HG02588 (cell line): ENCODE measurements at regions not wholly inside any gene's neighbourhood (a gene's known extent, or its start where the extent isn't known, plus 50 kb on each side); places are given as distances from the start of the nearest gene placed in this dataset.

ENCODE experiments used
- ATAC-seq: cut with Tn5 transposase; IDR thresholded peaks from one replicate; pipeline ENCODE4 v1.9.1; 2021; ENCODE audit warnings: mild to moderate bottlenecking, moderate library complexity; ENCODE audit not compliant: unreplicated experiment

DNA sequence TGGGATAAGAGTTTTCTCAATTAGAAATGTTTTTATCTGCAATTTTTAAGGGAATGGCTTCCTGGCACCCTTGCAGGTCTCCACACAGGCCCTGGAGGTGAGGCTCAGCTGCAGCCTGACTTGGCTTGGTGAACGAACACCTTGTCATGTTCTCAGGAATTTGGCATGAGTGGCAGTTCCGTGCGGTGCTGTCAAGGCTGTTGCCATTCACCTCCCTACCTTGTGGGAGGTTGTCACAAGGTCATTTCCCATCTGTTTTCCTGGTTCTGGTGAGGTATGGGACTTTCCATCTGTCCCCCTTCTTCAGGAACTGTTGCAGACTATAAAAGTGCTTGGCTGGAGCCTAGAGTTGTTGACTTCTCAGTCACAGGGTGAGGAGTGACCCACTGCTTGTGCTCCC lies 82.9 kb downstream of the ELOVL4 start:
- ATAC-seq = no peak

DNA sequence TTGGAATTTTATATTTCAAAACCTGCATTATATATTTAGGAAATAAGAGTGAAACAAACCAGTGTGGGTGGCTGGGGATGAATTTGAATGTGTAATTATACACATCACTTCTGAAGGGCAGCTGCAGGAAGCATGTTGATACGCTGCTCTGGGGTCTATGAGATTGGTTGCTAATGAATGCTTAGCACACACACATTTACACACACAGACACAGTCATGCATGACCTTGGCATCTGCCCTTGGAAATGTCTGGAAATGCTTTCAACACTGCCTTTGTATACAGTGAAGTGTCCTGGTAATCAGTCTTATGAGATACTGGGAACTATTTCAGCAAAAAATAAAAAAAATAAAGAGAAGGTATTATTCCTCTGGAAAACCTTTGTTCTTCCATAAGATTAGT lies 83.4 kb downstream of the ELOVL4 start:
- no peak for ATAC-seq

DNA sequence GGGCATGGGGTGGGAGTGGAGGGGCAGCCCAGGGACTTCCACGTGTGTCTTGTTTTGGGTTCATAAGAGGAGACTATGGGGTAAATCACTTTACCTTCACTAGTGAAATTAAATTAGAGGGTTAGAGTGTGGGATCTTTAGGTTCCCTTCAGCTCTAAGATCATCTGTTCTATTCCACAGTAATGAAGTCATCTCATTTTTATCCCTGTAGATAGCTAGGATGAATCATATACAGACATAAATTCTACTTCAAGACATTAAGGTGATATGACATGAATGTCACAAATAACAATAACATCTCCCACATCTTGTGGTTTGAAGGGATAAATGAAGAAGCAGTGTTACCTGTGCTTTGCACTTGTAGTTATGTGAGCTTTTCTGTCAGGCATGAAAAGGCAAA lies 83.8 kb downstream of the ELOVL4 start:
- no peak for ATAC-seq

DNA sequence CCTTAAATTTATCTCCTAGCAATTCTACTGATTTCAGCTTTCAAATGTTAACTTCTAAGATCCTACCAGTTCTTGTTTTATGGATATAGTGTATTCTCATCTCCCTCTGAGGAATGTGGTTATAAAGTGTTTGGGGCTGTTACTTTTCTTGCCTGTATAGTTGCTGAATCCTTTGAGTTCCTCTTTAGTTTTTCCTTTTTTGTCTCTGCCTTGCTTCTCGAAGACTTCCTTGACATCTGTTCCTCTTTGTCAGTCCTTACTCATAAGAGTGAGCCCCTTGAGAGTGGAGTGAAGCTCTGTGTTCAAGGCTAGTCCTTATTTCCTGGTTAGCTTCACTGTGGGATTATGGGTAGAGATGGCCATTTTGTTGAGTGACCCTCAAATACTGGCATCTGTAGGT lies 84.6 kb downstream of the ELOVL4 start:
- no peak for ATAC-seq

DNA sequence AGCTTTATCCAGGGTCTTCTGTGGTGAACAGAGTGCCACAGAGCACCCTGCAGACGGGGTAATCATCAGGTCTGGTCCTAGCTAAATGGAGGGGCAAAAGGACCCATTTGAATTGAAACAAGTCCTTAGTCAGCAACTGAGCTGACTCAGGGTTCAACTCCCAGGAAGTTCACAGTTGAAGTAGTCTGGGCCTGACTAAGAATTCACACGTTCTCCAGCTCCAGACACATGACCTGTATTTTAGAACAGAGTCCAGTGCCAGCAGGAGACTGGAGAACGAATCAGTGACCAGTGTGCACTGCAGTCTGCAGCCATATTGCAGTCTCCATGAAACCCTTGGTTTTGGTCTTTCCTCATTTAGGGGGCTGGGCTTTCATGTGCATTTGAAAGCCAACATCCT lies 85.2 kb downstream of the ELOVL4 start:
- ATAC-seq = no peak

DNA sequence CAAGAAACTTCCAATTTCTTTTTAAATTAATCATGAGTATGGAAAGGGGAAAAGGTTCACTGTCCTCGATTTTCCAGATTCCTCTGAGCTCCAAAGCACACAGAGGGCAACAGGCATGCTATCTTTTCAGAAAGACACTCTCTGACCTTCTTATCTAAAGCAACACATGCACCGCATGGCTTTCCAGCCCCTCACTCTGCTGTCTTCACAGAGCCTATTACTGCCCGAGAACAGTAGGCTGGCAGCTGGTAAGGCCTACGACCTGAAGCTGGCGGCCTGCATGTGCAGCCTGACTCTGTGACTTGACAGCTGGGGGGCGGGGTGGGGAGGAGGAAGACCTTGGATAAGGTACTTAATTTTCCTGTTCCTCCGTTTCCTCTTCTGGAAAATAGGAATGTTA lies 86.3 kb downstream of the ELOVL4 start:
- no peak for ATAC-seq

DNA sequence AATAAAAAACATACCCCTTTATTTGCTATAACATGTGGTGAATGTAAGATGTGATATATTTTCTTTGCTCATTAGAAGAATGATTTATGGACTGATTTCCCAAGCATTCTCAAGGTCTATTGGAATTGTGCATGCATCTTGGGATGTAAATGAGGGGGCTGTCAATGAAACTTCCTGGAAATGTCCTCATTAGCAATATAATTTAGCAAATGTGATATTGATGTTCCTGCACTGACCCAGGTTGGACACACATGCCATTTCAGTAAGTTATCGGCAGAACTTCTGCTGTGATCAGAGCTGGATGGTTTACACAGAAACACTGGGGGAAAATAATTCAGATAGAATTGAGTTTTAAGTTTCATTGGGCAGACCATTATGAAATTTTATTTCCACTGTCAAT lies 99.9 kb downstream of the ELOVL4 start:
- ATAC-seq = no peak

DNA sequence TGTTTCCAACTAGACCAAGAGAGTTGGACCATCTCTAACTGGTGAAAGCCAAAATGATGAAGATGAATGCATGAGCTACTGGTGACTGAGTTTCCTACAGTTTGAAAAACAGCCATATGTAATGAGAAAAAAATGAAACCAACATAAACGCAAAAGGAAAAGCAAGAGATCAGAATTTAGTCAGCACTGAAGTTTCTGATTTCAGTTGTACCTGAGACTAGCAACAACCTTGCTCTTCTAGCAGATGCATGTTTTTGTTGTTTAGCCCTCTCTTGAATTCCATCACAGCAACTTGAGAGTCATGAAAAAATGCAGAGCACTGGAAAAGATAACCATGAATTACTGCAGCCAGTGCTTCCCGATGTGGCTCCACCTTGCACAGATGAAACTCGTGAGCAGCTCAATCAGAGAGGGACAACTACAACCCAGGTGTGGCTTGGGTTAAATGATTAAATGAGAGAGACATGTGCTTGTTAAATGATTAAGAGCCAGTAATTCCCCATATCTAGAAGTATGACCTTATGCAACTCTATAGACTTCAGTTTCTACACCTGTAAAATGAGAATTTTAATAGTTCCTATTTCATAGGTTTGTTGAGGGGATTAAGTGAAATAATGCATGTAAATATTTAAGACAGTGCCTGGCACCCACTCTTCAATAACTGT lies 104.8 kb downstream of the ELOVL4 start:
- peak; percentile 59 for ATAC-seq

DNA sequence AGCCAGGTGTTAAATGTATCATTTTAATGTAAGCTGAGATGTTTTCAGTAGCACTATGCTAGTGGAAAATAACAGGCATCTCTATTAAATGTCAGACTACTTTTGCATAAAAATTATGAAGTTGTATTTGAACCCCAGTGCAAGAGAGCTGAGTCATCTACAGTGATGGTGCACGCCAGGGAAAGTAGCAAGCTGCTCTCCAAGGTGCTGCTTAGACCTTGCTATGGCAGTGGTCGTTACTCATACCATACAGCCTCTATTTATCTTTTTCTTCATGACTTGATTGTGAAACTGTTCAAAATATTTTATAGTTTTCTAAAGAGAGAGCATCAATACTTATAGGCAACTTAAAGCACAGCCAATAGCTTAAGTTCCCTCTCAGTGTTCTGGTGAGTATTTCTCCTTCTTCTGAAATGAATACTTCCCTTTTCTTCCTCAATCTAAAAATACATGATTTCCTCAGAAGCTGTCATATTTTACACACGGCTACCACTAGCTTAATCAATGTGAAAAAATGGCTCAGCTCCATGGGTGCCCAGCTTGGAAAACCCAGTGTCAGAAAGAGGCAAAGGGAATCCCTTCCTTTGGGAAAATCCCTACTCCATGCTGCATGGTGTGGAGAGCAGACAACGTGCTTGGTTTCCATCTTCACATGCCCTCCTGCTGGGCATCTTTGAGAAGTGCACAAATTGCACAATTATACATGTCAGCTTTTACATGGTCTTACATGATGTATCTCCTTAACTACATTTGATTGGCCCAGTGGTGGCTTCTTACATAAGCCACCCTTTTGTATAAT lies 105.6 kb downstream of the ELOVL4 start:
- peak; percentile 36 for ATAC-seq

DNA sequence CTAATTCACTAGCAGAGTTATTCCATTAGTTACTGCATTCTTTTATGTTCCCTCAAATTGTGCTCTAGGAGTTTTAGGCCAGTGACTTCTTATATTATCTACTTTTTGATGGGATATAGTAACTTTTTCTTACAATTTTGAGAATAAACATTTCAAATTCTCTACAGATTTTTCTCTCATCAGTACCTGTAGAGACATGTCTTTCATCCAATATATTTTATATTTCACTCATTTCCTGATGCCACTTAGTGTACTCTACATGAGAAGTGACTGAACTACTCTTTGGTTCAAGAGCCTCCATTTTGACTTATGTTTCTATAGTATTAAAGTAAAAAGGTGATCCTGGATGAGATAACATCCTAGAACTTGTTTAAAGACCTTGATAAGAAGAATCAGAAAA lies 108.5 kb downstream of the ELOVL4 start:
- ATAC-seq = no peak

DNA sequence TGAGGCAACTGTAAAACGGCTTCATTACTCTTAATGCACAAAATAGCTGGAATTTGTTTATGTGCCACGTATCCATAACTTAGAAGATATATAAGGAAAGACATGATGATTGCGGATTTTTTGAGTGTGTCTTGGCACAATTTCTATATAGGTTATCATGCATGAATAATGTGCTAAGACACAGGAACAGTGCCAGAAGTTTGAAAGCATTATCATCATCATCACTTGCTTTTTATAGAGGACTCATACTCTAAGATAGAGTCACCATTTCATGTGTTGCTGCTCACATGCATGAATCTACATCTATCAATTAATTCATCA lies 113.4 kb downstream of the ELOVL4 start:
- no peak for ATAC-seq

DNA sequence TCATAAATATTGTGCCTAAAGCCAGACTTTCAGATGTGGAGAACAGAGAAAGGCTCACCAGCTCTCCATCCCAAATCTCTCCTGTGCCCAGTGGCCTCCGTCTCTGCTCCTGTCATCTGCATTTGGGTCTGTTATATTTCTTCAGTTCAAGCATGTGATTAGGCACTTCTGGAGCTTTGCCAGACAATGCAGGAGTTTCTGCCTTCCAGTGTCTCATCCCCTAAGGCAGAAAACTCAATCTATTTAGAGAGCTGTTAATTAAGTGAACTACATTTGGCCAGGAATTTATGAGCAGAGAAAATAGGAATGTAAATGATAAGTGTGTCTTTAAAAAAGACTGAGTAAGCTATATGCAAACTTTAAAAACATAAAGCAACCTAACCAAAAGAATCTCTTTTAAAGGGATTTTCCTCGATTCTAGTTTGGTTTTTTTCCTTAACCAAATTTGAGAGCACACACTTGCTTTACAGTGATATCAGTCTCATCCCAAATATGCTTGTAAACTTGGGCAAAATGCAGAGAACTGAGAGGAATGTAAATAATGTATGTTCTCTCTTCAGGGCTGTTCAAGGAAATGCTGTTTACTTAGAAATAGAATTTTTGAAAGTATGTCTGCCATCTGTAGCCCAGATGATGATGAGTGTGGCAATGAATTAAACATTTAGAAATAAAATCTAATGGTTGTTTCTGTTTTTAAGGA lies 113.9 kb downstream of the ELOVL4 start:
- no peak for ATAC-seq

DNA sequence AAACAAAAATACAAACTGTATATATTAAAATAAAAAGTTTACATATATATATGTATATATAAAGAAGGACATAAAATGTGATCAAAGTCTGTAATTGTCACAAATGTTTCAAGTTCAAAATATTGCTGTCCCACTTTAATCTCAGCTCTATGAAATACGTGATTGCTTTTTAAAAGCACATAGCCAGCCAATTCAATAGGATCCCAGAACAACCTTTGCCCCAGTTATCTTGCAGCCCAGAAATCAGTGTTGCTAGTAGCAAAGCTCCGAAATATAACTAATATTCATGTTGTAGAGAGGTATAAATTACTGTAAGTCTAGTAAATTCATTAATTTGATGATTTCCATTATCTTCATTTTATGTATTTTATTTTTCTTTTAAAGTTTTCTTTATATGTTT lies 114.6 kb downstream of the ELOVL4 start:
- no peak for ATAC-seq

DNA sequence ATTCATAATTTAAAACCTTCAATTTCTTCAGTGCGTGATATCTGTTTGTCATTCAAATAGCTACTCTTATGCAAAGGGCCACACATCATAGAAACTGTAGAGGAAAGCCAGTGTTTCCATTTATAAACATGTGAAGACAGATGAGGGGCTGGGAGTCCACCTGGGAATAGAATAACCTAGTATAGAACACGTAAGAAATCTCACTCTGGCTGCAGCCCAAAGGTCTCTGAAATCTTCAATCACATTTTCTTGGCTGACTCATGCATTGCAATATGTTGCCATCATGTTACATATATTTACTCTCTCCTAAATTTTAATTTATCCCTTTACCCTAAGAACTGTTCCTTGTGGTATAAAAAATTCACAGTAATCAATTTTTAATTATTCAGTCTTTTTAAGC lies 123.2 kb downstream of the ELOVL4 start:
- no peak for ATAC-seq

DNA sequence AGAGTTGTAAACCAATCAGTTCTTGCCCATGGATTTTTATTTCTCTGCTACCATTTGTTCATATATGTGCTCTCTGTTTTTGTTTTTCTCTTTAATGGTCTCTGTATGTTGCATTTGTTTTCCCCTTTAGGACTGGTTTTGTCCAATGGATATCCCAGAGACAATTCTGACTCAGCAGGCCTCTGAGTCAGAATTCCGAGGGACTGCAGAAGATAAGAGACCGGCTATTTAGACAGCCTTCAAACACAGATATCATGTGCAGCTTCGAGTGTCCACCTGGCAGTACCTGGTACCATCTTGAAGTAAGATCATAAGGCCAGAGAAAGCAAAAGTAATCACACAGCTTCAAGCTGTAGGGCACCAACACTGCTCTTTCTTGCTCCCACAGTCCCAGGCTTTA lies 125.5 kb downstream of the ELOVL4 start:
- no peak for ATAC-seq

DNA sequence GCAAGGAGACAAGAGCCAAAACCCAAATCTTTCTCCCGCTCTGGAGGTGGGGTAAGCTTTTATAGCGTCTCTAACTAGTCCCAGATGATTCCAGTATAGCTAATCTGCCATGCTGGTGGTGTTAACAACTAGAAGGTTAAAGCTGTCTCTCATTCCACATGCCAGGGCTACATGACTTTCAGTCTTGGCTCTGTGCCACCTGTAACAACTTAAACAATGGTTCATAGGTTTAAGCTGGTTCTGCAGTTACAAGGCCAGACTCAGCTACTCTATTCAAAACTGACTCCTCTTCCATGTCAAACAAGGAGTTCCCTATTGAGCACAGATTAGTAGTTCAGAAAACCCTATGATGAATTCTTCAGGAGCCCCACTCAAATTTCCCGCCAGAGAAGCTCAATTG lies 128.9 kb downstream of the ELOVL4 start:
- no peak for ATAC-seq

DNA sequence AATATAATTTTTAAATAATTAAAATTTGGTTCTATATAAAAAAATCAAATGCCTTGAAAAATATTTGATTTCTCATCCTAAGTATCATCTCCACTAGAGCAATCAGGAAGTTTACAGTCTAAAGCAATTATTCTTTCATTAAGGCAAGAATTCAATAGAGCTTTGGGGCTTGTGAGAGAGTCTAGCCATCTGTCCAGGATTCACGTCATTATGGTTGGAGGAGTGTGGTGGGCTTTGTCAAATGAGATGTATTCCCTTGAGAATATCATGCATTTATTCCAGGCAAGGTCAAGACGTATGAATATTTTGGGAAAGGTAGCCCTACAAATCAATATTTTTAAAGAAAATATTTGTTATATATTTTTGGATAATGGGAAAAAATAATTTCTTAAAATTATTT lies 132.4 kb downstream of the ELOVL4 start:
- no peak for ATAC-seq

DNA sequence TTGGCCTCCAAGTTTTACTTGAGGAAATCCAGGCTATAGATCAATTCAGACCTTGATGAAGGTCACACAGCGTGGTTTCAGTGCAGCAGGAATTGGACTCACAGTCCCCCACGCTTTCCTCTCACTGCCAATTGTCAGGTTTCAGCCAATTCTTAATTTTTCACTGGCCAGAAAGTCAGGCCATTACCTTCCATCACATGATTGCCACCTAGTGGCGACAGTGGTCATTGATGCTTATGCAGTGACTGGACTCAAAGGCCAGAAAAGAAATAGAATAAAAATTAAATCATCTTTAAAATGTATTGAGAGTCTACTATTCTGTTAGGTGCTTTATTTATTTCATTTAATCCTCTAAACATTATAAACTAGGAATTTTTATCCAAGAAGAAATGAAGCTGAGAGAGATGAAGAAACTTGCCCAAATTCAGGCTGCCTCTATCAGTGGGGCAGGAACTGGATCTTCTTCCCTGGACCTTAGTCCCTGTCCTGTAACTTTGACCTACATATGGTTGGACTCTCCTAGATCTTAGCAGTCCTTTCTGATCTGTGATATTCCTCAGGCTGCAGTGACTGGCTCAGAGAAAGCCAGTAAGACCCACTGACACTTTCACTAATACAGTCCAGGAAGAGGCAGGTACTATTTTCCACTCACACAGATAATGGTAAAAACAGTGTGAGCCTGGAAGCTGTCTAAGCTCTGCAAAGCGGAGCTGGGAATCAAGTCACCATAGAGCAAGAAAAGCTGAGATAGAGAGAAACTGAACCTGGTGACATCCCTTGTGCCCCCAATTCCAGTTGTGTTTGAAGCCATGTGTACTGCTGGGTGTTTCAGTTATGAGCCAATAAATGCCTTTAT lies 133.3 kb downstream of the ELOVL4 start:
- peak; percentile 92 for ATAC-seq

DNA sequence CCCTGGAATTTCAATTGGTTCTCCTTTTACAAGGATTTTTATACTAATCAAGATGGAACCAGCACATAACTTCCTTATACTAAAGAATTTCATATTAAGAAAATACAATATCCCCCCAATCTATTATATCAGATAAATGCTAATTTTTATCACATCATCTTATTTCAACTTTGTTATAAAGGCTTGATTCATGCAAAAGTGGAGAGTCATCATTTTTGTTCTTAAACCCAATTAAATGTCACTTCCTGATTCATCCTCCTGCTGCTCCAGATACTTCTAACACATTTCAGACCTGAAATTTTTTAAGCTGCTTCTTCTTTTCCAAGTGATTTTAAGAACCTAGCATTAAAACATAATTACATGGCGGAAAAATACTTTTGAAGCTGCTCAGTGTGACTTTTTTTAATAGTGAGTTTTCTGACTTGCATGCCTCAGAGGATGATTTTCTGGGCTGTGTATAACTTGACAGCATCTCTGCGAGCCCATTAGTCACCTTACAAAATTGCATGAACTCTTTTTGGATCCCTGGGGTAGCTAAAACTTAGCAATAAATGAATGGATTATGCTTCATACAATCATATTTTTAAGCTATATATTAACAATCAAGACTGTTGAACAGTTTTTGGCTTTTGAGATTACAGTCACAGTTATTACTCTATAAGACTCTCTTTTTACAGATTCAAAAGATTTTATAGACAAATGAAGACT lies 134.1 kb downstream of the ELOVL4 start:
- ATAC-seq = no peak

DNA sequence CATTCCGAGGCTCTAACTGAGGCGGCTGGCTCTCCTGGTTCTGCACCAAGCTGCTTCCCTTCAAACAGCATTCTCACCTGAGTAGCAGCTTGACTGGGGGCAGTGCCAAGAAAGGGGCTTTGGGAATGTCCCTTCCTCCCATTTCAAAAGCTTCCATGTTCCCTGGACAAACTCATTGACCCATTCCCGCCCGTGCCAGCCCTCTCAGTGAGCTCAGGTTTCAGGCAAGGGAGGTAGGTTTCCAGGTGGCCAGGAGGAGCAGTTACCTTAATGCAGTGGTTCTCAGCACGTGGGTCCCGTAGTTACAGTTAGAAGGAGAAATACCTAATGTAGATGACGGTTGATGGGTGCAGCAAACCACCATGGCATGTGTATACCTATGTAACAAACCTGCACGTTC lies 135.2 kb downstream of the ELOVL4 start:
- no peak for ATAC-seq

DNA sequence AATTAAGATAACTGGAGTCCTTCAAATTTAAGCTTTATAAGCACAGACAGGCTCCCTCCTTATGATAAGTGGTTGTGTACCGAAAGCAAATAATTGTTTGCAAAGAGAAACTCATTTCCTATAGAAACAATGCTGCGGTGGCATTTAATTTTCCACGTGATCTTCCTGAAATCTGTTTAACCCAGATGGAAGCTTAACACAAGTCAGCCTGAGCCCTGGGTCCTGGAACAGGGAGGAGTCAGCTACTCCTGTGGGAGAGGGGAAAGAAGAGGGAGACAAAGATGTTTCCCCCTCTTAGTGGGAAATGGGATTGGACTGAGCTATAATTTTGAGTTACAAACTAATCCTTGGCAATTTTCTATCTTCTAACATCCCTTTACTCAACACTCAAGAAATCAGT lies 136.5 kb downstream of the ELOVL4 start:
- ATAC-seq = no peak
